Neural cell (in vitro differentiated cells): ENCODE measurements at regions not wholly inside any gene's neighbourhood (a gene's known extent, or its start where the extent isn't known, plus 50 kb on each side); places are given as distances from the start of the nearest gene placed in this dataset.

Source experiments
- CTCF ChIP-seq: fragments of 450-650 bp; IDR thresholded peaks from 2 replicates; pipeline ENCODE4 v1.5.1; 2014; ENCODE audit warnings: antibody characterized with exemption, mild to moderate bottlenecking, moderate library complexity; ENCODE audit not compliant: poor library complexity, severe bottlenecking
- EP300 ChIP-seq: fragments of 450-650 bp; conservative IDR thresholded peaks from 2 replicates; pipeline ENCODE4 v1.6.1; 2014; ENCODE audit warnings: antibody characterized with exemption, mild to moderate bottlenecking, moderate library complexity; ENCODE audit not compliant: poor library complexity, severe bottlenecking
- POLR2AphosphoS5 ChIP-seq: IDR thresholded peaks from 2 replicates; pipeline ENCODE4 v1.6.1; 2012
- REST ChIP-seq: IDR thresholded peaks from 2 replicates; pipeline ENCODE4 v1.6.1; 2012; ENCODE audit warnings: borderline replicate concordance
- SMC3 ChIP-seq: fragments of 450-650 bp; conservative IDR thresholded peaks from 2 replicates; pipeline ENCODE4 v1.6.1; 2014; ENCODE audit warnings: antibody characterized with exemption, mild to moderate bottlenecking, moderate library complexity; ENCODE audit not compliant: poor library complexity
- TAF1 ChIP-seq: IDR thresholded peaks from 2 replicates; pipeline ENCODE4 v1.6.1; 2012; ENCODE audit warnings: low read depth

DNA sequence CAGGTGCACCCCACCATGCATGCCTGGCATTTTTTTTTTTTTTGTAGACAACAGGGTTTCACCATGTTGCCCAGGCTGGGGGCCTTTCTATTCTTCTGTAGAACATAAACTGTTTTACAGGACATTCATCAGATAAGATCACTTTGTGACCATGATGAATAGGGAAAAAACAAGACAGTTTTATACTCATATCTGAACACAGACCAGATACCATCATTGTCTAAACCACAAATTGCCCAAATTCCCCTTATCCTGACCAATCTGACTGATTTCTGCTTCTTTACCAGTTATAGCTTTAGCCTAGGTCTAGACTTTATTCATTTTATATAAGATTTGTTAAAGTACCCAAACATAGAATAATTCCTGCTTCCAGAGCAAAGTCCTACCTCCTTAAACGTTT is 1699.3 kb upstream of the TMEFF2 start:
- TF ChIP-seq CTCF (no peak), EP300 (no peak), TAF1 (no peak), SMC3 (no peak), POLR2AphosphoS5 (no peak), REST (no peak)
